ENCODE measurements at regions not wholly inside any gene's neighbourhood (a gene's known extent, or its start where the extent isn't known, plus 50 kb on each side); places are given as distances from the start of the nearest gene placed in this dataset.
"Not testable (repeated sequence)": the region's sequence is repeated elsewhere in the genome, so short reads cannot be mapped to it uniquely, and the experiment has no call there.

DNA sequence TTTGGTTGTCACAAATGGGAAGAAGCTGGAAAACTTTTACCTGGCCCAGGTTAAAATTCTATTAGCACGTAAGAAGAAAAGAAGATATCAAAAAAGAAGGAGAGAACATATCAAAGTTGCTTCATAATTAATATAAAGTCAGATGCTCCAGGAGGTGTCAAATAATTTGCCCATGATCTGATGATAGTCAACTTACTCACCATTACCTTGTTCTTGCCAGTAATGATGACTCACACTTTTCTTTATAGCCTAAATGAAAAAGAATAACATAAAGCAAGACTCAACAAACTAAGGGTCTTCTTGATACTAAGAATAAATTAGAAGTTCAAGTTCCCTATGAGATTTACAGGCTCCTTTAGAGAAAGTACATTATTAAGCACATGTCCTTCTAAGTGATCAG lies 580.4 kb downstream of the TTLL7 start:
- H3K9me3 ChIP-seq = no peaks in the 10 kb centered on the region
- no peaks in the 10 kb centered on the region for H3K36me3 ChIP-seq
- TF ChIP-seq, protein P1, sequence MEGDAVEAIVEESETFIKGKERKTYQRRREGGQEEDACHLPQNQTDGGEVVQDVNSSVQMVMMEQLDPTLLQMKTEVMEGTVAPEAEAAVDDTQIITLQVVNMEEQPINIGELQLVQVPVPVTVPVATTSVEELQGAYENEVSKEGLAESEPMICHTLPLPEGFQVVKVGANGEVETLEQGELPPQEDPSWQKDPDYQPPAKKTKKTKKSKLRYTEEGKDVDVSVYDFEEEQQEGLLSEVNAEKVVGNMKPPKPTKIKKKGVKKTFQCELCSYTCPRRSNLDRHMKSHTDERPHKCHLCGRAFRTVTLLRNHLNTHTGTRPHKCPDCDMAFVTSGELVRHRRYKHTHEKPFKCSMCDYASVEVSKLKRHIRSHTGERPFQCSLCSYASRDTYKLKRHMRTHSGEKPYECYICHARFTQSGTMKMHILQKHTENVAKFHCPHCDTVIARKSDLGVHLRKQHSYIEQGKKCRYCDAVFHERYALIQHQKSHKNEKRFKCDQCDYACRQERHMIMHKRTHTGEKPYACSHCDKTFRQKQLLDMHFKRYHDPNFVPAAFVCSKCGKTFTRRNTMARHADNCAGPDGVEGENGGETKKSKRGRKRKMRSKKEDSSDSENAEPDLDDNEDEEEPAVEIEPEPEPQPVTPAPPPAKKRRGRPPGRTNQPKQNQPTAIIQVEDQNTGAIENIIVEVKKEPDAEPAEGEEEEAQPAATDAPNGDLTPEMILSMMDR (IDR thresholded peaks at IDR 0.05) = no peak
- TF ChIP-seq POLR2A (IDR thresholded peaks at IDR 0.05) = no peak
- no peaks in the 10 kb centered on the region for H3K27me3 ChIP-seq
- no peaks in the 10 kb centered on the region for H3K4me1 ChIP-seq
- H3K4me3 ChIP-seq = no peak overlapping the region
- H3K27ac ChIP-seq = no peak overlapping the region
- DNase-seq = no peak

DNA sequence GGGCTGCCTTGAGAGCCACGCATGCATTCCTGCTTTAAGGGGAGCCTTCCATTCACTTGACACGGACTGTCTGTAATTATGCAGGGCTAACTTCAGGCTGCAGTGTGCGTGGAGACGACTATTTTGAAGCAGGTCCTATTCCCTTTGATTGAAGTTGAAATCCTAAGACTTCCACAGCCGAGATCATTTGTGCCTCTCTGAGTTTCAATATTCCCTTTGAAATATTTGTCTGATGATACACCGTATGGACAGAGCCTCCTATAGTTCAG lies 585.2 kb downstream of the TTLL7 start:
- not testable (repeated sequence) for H3K9me3 ChIP-seq, H3K4me1 ChIP-seq, H3K4me3 ChIP-seq, H3K27ac ChIP-seq, DNase-seq, H3K27me3 ChIP-seq, H3K36me3 ChIP-seq

DNA sequence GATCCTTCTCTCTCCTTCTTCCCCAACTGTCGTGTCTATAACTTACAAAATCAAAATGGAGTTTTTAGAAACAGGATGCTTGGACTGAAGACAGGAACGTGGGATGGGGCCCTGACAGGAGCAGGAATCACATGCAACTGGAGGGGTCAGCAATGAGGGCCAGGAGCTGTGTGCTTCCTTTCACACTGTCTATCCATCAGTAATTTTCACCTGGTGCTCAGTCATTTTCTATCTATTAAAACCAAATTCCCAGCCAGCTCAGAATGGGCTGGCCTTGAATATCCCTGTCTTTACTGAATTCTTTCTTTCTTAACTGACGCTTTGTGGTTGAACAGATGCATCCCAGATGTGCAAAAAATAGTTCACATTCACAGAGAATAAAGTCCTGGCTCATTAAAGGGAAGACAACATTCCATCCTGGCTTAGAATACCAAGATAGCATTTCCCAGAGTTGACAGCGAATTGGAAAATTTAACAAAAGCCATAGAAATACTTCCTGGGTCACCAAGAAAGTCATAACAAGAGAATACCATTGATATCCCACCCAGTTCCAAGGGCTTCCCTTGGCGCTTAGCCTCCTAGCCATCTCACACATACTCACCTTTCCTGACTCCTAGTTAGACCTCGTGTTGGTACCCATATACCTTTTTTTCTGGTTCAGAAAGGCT lies 588.1 kb downstream of the TTLL7 start:
- not testable (repeated sequence) for DNase-seq, H3K36me3 ChIP-seq, H3K27me3 ChIP-seq, H3K27ac ChIP-seq, H3K4me3 ChIP-seq, H3K4me1 ChIP-seq, H3K9me3 ChIP-seq

DNA sequence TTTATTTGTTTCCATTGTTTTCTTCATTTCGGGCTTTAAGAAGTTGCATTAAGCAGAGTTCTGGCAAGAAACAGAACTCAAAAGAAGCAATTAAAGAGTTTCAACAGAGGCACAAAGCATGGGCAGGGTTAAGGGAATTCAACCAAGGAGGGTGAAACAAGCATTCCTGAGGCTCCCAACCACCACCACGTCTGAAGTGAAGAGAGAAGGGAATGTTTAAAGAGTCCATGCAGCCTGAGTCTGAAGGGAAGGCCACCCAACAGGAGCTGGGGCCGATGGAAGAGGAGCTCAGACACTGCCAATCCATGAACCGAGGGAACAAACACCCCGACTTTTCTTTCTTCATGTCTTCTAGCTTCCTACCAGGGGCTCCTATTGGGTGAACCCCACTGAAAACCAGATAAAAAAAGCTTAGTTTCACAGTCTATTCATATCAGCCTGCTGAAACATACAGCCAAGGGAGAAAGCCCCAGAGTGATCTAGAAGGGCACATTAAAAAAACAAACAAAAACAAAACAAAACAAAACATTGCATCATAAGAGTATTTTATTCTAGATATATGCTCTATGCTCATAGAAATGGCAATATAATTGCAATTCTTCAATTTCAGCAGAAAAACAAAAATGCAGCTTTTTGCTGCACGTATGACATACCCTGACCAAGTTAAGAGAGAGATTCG lies 592.1 kb downstream of the TTLL7 start:
- not testable (repeated sequence) for DNase-seq, H3K36me3 ChIP-seq, H3K4me3 ChIP-seq, H3K27me3 ChIP-seq, H3K4me1 ChIP-seq, H3K27ac ChIP-seq, H3K9me3 ChIP-seq

DNA sequence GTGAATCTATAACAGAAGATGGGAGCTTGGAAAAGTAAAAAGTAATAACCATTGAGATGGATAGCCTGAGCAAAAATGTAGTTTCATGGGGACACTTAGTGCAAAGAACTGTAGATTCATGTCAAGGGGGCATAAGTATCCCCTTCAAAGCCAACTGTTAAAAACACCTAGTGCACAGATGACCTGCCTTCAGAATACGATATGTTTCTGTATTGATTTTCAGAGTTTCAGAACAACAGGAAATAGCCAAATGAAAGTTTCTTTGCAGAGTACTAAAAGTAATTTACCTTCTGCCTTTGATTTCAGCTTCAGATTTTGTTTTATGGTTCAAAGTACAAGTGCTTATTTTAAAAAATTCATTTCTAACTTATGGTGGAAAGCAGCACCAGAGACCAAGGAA lies 593.1 kb downstream of the TTLL7 start:
- H3K27me3 ChIP-seq, H3K4me1 ChIP-seq, H3K27ac ChIP-seq, H3K9me3 ChIP-seq, H3K4me3 ChIP-seq, H3K36me3 ChIP-seq, DNase-seq: not testable (repeated sequence)

DNA sequence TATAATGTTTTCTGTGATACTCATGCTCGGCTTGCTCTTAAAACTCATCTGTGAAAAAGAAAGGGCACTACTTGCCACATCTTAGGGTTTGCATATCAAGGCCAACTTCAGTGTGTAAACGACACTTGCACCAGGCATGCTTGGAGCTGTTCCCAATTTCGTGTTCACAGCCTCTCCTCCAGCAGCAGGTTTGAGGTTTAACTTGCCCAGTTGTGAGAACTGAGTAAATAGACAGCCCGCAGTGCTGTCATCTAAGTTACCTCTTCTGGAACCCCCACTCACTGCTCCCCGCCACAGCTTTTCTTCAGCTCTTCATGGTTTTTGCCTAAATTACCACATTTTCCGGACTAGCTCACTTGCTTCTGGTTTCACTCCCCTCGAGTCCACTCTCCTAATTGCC lies 595.4 kb downstream of the TTLL7 start:
- not testable (repeated sequence) for H3K36me3 ChIP-seq, H3K4me3 ChIP-seq, DNase-seq, H3K27me3 ChIP-seq, H3K9me3 ChIP-seq, H3K4me1 ChIP-seq, H3K27ac ChIP-seq

DNA sequence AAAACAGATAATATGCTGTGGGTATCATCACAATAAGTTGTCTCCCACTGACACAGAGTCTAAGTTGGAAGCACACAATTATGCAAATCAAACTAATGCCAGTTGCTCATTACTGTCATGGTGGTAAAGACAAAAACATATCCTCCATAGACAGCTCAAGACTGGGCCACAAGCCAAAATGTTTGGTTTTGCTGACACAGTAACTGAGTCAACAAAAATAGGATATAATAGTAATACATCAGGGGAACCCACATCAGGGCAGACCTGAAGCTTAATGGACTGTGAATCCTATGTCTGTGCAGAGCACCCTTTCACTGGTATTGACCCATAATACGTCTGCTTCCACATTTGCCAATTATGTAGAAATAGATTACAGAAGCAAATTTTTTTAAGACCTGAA lies 597.8 kb downstream of the TTLL7 start:
- H3K9me3 ChIP-seq, H3K27ac ChIP-seq, DNase-seq, H3K36me3 ChIP-seq, H3K27me3 ChIP-seq, H3K4me3 ChIP-seq, H3K4me1 ChIP-seq: not testable (repeated sequence)

DNA sequence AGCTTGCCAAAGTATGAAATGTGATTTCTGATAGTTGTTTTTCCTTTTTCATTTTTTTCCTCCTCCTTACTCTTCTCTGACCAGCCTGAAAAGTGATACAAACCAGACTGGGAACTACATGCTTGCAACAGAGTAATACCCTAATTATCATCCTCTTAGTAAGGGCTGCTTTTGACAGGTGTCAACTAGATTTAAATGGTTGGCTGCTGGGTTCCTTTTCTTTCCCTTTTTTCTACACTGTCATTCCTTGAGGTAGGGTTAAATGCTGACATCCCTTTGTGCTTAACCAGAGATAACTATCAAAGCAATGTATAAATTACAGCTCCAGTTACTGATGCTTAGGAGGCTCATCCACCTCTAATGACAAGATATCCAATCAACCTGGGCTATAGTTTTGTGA lies 598.8 kb downstream of the TTLL7 start:
- not testable (repeated sequence) for H3K4me1 ChIP-seq, H3K27ac ChIP-seq, H3K9me3 ChIP-seq, H3K36me3 ChIP-seq, H3K27me3 ChIP-seq, DNase-seq, H3K4me3 ChIP-seq

DNA sequence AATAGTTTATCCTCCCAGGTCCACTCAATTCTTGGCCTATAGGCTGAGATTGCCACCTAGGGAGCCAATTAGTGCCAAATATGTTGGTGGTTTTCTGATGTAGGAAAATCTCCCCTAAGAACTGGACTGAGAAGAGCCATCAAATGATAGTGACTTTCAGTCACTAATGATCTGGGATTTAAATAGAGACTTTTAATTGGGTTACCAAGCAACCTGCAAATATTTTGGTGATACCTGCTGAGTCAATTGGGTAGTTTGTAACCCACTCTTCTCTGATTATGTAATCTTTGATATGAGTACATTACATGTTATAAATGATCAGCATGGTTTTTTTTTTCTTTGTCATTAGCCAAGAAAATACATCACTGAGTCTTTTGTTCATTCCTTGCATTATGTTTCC lies 600.8 kb downstream of the TTLL7 start:
- not testable (repeated sequence) for DNase-seq, H3K27ac ChIP-seq, H3K9me3 ChIP-seq, H3K4me3 ChIP-seq, H3K4me1 ChIP-seq, H3K36me3 ChIP-seq, H3K27me3 ChIP-seq

DNA sequence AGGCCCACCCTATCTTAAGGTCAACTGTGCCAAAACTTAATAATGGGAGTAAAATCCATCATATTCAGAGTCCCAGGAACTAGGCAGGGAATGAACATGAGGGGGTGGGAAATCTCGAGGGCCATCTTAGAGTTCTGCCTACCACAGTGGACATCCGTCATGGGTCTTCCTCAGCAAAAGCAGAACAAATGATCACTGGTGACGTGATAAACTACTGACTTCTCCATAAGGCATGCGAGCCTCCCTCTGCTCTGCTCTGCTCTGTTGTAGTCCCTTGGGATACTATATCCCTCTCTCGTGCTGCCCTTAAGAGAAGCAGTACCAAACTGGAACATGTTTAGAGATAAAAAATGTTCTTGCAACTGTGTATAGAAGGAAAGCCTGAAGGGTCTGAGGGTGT lies 603.8 kb downstream of the TTLL7 start:
- not testable (repeated sequence) for H3K4me1 ChIP-seq, DNase-seq, H3K4me3 ChIP-seq, H3K27me3 ChIP-seq, H3K36me3 ChIP-seq, H3K27ac ChIP-seq, H3K9me3 ChIP-seq

DNA sequence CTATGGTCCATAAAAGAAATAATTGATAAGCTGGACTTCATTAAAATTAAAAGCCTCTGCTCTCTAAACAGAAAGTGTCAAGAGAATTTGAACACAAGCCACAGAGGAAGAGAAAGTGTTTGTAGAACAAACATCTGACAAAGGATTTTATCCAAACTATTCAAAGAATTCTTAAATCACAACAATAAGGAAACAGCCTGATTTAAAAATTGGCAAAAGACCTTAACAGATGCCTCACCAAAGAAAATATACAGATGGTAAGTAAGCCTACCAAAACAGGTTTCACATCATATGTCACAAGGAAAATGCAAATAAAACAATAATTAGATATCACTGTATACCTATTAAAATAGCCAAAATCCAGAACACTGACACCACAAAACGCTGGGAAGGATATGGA lies 612.0 kb downstream of the TTLL7 start:
- not testable (repeated sequence) for H3K27ac ChIP-seq

DNA sequence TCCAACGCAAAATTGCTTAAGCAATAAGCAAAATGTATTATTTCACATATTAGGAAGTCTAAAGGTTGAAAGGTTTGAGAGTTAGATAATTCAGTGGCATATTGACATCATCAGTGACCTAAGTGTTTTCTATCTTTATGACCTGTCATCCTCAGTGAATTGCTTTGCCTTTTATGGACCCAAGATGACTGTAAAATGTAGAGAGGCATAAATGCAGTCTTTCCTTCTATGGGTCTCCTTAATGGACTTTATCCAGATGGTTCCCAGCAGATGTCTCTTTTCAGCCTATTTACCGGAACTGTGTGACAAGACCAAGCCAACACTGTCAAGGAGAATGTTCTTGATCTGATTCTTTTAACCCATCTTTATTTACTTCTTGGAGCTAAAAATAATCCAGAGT lies 615.8 kb downstream of the TTLL7 start:
- DNase-seq, H3K4me1 ChIP-seq, H3K9me3 ChIP-seq, H3K27ac ChIP-seq, H3K36me3 ChIP-seq, H3K27me3 ChIP-seq, H3K4me3 ChIP-seq: not testable (repeated sequence)

More for the DNA sequence above, 612.0 kb downstream of the TTLL7 start:
- not testable (repeated sequence) for H3K9me3 ChIP-seq, H3K36me3 ChIP-seq, DNase-seq, H3K4me1 ChIP-seq, H3K4me3 ChIP-seq, H3K27me3 ChIP-seq

DNA sequence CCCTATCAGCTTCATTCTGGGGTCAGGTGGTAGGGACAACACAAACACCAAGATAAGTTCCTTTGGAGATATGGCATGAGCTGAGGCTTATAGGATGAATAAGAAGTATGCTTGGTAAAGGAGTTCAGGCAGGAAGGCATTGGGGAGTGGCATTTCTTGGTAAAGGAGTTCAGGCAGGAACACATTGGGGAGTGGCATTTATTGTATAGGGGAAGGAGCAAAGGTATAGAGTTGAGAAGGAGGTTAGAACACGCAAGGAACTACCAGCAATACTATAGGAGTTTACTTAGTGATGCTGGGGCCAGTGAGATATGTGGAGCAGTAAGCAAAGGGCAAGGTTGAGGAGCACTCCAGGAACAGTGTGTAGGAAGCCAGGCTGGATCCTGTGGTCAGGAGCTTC lies 625.9 kb downstream of the TTLL7 start:
- not testable (repeated sequence) for H3K36me3 ChIP-seq

DNA sequence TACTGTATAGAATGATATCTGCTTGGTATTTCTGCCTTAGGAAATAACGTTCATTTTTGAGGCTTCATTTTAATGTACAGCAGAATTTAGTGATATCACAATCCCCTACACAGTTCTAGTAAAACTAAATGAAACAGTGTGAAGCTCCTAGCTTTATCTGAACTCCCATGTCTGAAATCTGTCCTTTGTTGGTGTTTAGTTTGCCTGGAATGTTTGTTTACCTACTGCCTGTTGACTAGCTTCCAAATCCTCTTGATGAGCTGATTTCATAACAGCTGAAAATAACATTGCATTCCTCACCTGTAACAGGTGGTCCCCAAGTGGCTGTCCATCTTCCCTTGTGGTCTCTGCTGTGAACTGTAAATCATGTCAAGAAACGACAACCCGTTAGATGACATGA lies 629.1 kb downstream of the TTLL7 start:
- H3K36me3 ChIP-seq = not testable (repeated sequence)

More for the DNA sequence above, 625.9 kb downstream of the TTLL7 start:
- not testable (repeated sequence) for H3K4me1 ChIP-seq, DNase-seq, H3K4me3 ChIP-seq, H3K27ac ChIP-seq, H3K9me3 ChIP-seq, H3K27me3 ChIP-seq

DNA sequence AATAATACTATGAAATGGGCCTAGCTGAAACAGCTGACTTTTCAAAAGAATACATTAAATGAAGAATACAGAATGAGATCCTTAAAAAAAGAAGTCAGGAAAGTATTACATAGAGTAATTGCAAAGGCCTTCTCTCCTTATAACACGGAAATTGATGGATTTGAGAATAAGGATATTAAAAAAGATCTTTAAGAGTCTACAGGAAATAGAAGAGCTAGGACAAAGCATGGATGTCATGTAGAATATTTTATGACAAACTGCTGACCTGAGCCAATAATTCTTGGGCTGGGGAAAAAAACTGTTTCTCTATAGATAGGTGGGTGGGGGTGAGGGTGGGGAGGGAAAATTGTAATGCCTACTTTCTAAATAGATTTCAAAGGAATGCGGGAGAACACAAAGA lies 633.6 kb downstream of the TTLL7 start:
- H3K4me1 ChIP-seq, H3K27me3 ChIP-seq, H3K4me3 ChIP-seq, H3K27ac ChIP-seq, DNase-seq, H3K9me3 ChIP-seq, H3K36me3 ChIP-seq: not testable (repeated sequence)

More for the DNA sequence above, 629.1 kb downstream of the TTLL7 start:
- not testable (repeated sequence) for DNase-seq, H3K4me3 ChIP-seq, H3K27ac ChIP-seq, H3K9me3 ChIP-seq, H3K27me3 ChIP-seq, H3K4me1 ChIP-seq

All from Peyer's patch (tissue), 4 donors.